ENCODE measurements at regions not wholly inside any gene's neighbourhood (a gene's known extent, or its start where the extent isn't known, plus 50 kb on each side); places are given as distances from the start of the nearest gene placed in this dataset.

GRCh38 chr17:52524096-52524637 lies 365.7 kb upstream of the CA10 start:
- DNase-seq (ENCODE audit: low read depth in 2 of 2), result no peak
- Histone ChIP-seq H3K9ac (ENCODE audit: insufficient read depth, low read length) (no peak overlapping the region), H2AFZ (ENCODE audit: low read length) (no peak overlapping the region), H3K4me2 (ENCODE audit: extremely low read depth, insufficient read depth, low read length) (no peak overlapping the region), H4K20me1 (ENCODE audit: control insufficient read depth, extremely low read depth, insufficient read depth, low read length) (no peaks in the 10 kb centered on the region), H3K27ac (ENCODE audit: insufficient read depth, low read length) (no peak overlapping the region), H3K79me2 (ENCODE audit: control insufficient read depth, insufficient read depth, low read length) (no peaks in the 10 kb centered on the region), H3K27me3 (ENCODE audit: control insufficient read depth, insufficient read depth, low read length) (no peaks in the 10 kb centered on the region), H3K4me1 (ENCODE audit: control insufficient read depth, extremely low read depth, insufficient read depth, low read length) (no peaks in the 10 kb centered on the region), H3K9me3 (ENCODE audit: control insufficient read depth, insufficient read depth, low read depth, low read length) (no peaks in the 10 kb centered on the region), H3K4me3 (replicated peaks in 1 of 4; ENCODE audit: control extremely low read depth in 1 of 4, insufficient read depth in 1 of 4, low read depth in 3 of 4, low read length in 4 of 4) (no peak overlapping the region), H3K36me3 (ENCODE audit: control insufficient read depth, insufficient read depth, low read length) (no peaks in the 10 kb centered on the region)
- TF ChIP-seq EZH2 (IDR thresholded peaks at IDR 0.05; ENCODE audit: low read length, missing control alignments), result no peak
- TF ChIP-seq, protein P1, sequence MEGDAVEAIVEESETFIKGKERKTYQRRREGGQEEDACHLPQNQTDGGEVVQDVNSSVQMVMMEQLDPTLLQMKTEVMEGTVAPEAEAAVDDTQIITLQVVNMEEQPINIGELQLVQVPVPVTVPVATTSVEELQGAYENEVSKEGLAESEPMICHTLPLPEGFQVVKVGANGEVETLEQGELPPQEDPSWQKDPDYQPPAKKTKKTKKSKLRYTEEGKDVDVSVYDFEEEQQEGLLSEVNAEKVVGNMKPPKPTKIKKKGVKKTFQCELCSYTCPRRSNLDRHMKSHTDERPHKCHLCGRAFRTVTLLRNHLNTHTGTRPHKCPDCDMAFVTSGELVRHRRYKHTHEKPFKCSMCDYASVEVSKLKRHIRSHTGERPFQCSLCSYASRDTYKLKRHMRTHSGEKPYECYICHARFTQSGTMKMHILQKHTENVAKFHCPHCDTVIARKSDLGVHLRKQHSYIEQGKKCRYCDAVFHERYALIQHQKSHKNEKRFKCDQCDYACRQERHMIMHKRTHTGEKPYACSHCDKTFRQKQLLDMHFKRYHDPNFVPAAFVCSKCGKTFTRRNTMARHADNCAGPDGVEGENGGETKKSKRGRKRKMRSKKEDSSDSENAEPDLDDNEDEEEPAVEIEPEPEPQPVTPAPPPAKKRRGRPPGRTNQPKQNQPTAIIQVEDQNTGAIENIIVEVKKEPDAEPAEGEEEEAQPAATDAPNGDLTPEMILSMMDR (conservative IDR thresholded peaks at IDR 0.05 in 1 of 2, IDR thresholded peaks at IDR 0.05 in 1 of 2; ENCODE audit: low read depth in 1 of 2, low read length in 2 of 2), result no peak

DNA sequence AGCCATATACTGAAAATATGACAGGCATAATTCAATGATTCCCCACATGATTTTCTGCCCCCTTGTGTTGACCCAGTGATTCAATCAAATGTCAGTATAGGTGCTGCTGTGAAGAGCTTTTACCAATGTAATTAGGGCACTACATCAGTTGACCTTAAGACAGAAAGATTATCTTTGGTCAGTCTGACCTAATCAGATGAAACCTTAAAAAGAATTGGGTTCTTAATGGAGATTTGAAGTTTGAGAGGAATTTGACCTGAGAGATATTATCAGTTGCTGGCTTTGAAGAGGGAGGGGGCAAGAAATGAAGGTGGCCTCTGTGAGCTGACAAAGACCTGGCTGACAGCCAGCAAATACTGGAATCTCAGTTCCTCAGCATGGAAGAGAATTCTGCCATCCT lies 358.7 kb upstream of the CA10 start:
- no peak for DNase-seq (ENCODE audit: low read depth in 2 of 2)

DNA sequence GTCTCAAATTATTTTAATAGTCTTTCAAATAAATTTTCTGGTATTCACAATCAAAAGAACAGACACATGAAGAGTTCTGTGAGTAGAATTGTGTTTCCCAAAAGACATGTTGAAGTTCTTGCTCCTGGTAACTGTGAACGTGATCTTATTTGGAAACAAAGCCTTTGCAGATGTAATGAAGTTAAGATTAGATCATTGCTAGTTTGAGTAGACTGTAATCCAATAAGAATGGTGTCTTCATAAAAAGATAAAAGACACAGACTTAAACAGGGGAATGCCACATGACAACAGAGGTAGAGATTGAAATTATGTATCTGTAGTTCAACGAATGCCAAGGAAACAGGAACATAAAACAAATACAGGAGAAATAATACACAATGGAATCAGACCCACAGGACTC lies 357.4 kb upstream of the CA10 start:
- Histone ChIP-seq H3K27ac (ENCODE audit: insufficient read depth, low read length) (no peak overlapping the region), H3K9ac (ENCODE audit: insufficient read depth, low read length) (no peak overlapping the region), H3K4me3 (replicated peaks in 1 of 4; ENCODE audit: control extremely low read depth in 1 of 4, insufficient read depth in 1 of 4, low read depth in 3 of 4, low read length in 4 of 4) (no peak overlapping the region), H3K79me2 (ENCODE audit: control insufficient read depth, insufficient read depth, low read length) (no peaks in the 10 kb centered on the region), H2AFZ (ENCODE audit: low read length) (no peak overlapping the region), H3K4me1 (ENCODE audit: control insufficient read depth, extremely low read depth, insufficient read depth, low read length) (no peaks in the 10 kb centered on the region), H3K4me2 (ENCODE audit: extremely low read depth, insufficient read depth, low read length) (no peak overlapping the region), H4K20me1 (ENCODE audit: control insufficient read depth, extremely low read depth, insufficient read depth, low read length) (no peaks in the 10 kb centered on the region), H3K36me3 (ENCODE audit: control insufficient read depth, insufficient read depth, low read length) (no peaks in the 10 kb centered on the region), H3K9me3 (ENCODE audit: control insufficient read depth, insufficient read depth, low read depth, low read length) (no peaks in the 10 kb centered on the region), H3K27me3 (ENCODE audit: control insufficient read depth, insufficient read depth, low read length) (no peaks in the 10 kb centered on the region)
- no peak for TF ChIP-seq EZH2 (IDR thresholded peaks at IDR 0.05; ENCODE audit: low read length, missing control alignments)
- TF ChIP-seq, protein P1 (conservative IDR thresholded peaks at IDR 0.05 in 1 of 2, IDR thresholded peaks at IDR 0.05 in 1 of 2; ENCODE audit: low read depth in 1 of 2, low read length in 2 of 2), result no peak
- DNase-seq (ENCODE audit: low read depth in 2 of 2), result no peak

More for the DNA sequence above, 358.7 kb upstream of the CA10 start:
- no peaks in the 10 kb centered on the region for H3K79me2 ChIP-seq (ENCODE audit: control insufficient read depth, insufficient read depth, low read length)
- no peaks in the 10 kb centered on the region for H3K9me3 ChIP-seq (ENCODE audit: control insufficient read depth, insufficient read depth, low read depth, low read length)
- TF ChIP-seq, protein P1 (conservative IDR thresholded peaks at IDR 0.05 in 1 of 2, IDR thresholded peaks at IDR 0.05 in 1 of 2; ENCODE audit: low read depth in 1 of 2, low read length in 2 of 2), result no peak
- TF ChIP-seq EZH2 (IDR thresholded peaks at IDR 0.05; ENCODE audit: low read length, missing control alignments), result no peak
- no peak overlapping the region for H3K9ac ChIP-seq (ENCODE audit: insufficient read depth, low read length)
- no peaks in the 10 kb centered on the region for H3K4me1 ChIP-seq (ENCODE audit: control insufficient read depth, extremely low read depth, insufficient read depth, low read length)
- H3K4me3 ChIP-seq (replicated peaks in 1 of 4; ENCODE audit: control extremely low read depth in 1 of 4, insufficient read depth in 1 of 4, low read depth in 3 of 4, low read length in 4 of 4), result no peak overlapping the region
- no peaks in the 10 kb centered on the region for H4K20me1 ChIP-seq (ENCODE audit: control insufficient read depth, extremely low read depth, insufficient read depth, low read length)
- H2AFZ ChIP-seq (ENCODE audit: low read length), result no peak overlapping the region
- H3K27me3 ChIP-seq (ENCODE audit: control insufficient read depth, insufficient read depth, low read length), result no peaks in the 10 kb centered on the region
- no peaks in the 10 kb centered on the region for H3K36me3 ChIP-seq (ENCODE audit: control insufficient read depth, insufficient read depth, low read length)
- no peak overlapping the region for H3K4me2 ChIP-seq (ENCODE audit: extremely low read depth, insufficient read depth, low read length)
- no peak overlapping the region for H3K27ac ChIP-seq (ENCODE audit: insufficient read depth, low read length)
